B cell (primary cell): ENCODE measurements at regions not wholly inside any gene's neighbourhood (a gene's known extent, or its start where the extent isn't known, plus 50 kb on each side); places are given as distances from the start of the nearest gene placed in this dataset.

Experiments used
- ATAC-seq: fragments of 200-7000 bp; cut with Tn5 transposase; one replicate; pipeline ENCODE4 v1.10.0; 2021; ENCODE audit warnings: low read depth, mild to moderate bottlenecking, moderate number of reproducible peaks, moderate library complexity
- CTCF ChIA-PET: fragments of 350-600 bp; sonication (Branson Sonifier 250); formaldehyde crosslinking; loops from one replicate; lab custom pipeline; 2021; ENCODE audit warnings: antibody characterized with exemption, inconsistent platforms; lab: Charles Lee
- POLR2A ChIA-PET: fragments of 350-600 bp; sonication (Branson Sonifier 250); formaldehyde crosslinking; loops from one replicate; lab custom pipeline; 2021; ENCODE audit warnings: antibody characterized with exemption; lab: Charles Lee
- DNase-seq: peaks from one replicate; pipeline ENCODE4 v3.0.0; 2013
- H2AFZ ChIP-seq: 2 replicates; pipeline ENCODE4 v1.6.1; 2012; ENCODE audit warnings: mild to moderate bottlenecking, low read depth, low read length; ENCODE audit not compliant: insufficient read depth, poor library complexity, severe bottlenecking
- H3K27ac ChIP-seq, 2 donors: 1 replicate in 1 of 2; 2 replicates in 1 of 2; pipeline ENCODE4 v1.5.1; 2012 to 2013; ENCODE audit warnings: low read length in 2 of 2, mild to moderate bottlenecking in 2 of 2, moderate library complexity in 1 of 2
- H3K27me3 ChIP-seq, 4 experiments: fragments of 200-600 bp in 1 of 4; sonication (generic) in 1 of 4; replicated peaks in 1 of 4; 1 replicate in 2 of 4; 2 replicates in 2 of 4; pipeline versions ENCODE4 v1.6.1 to v1.7.0; 2013 to 2016; ENCODE audit warnings: low read length in 3 of 4, mild to moderate bottlenecking in 2 of 4, mixed read lengths in 1 of 4, moderate library complexity in 1 of 4; ENCODE audit not compliant: insufficient read depth in 4 of 4, control insufficient read depth in 3 of 4; ENCODE audit errors: control extremely low read depth in 1 of 4
- H3K36me3 ChIP-seq, 2 experiments: replicated peaks in 1 of 2; 1 replicate in 1 of 2; 2 replicates in 1 of 2; pipeline versions ENCODE4 v1.6.1 to v1.7.1; 2013; ENCODE audit warnings: low read length in 1 of 2; ENCODE audit not compliant: insufficient read depth in 2 of 2, control insufficient read depth in 1 of 2; ENCODE audit errors: control extremely low read depth in 1 of 2, extremely low read depth in 1 of 2
- H3K4me1 ChIP-seq, 2 donors: fragments of 200-600 bp in 1 of 2; sonication (generic) in 1 of 2; 1 replicate in 1 of 2; 2 replicates in 1 of 2; pipeline versions ENCODE4 v1.5.1 to v1.6.1; 2013 to 2017; ENCODE audit warnings: low read length in 2 of 2; ENCODE audit not compliant: control insufficient read depth in 2 of 2, insufficient read depth in 2 of 2
- H3K4me2 ChIP-seq: replicated peaks from 2 replicates; pipeline ENCODE3; 2012; ENCODE audit warnings: mild to moderate bottlenecking, low read depth, low read length; ENCODE audit not compliant: poor library complexity, severe bottlenecking
- H3K4me3 ChIP-seq, 5 experiments: fragments of 200-600 bp in 1 of 5; sonication (generic) in 1 of 5; 1 replicate in 3 of 5; 2 replicates in 2 of 5; pipeline versions ENCODE4 v1.5.1 to v1.7.0; 2011 to 2016; ENCODE audit warnings: low read length in 4 of 5, mild to moderate bottlenecking in 4 of 5, low read depth in 2 of 5, control low read depth in 1 of 5, moderate library complexity in 1 of 5; ENCODE audit not compliant: insufficient read depth in 1 of 5; ENCODE audit errors: control extremely low read depth in 1 of 5, extremely low read depth in 1 of 5
- H3K79me2 ChIP-seq: fragments of 200-600 bp; sonication (generic); one replicate; pipeline ENCODE4 v1.6.0; 2016; ENCODE audit warnings: low read length; ENCODE audit not compliant: control insufficient read depth, insufficient read depth
- H3K9ac ChIP-seq: fragments of 200-600 bp; sonication (generic); 2 replicates; pipeline ENCODE4 v1.6.1; 2017; ENCODE audit warnings: mild to moderate bottlenecking, low read length, moderate library complexity
- H3K9me3 ChIP-seq, 3 donors: one replicate each; pipeline versions ENCODE4 v1.6.1 to v1.7.1; 2013; ENCODE audit warnings: low read length in 2 of 3; ENCODE audit not compliant: control insufficient read depth in 2 of 3, insufficient read depth in 1 of 3; ENCODE audit errors: control extremely low read depth in 1 of 3
- H4K20me1 ChIP-seq: 2 replicates; pipeline ENCODE4 v1.6.0; 2012; ENCODE audit warnings: mild to moderate bottlenecking, low read length; ENCODE audit not compliant: insufficient read depth, control insufficient read depth, poor library complexity, severe bottlenecking
- H3K27ac Mint-ChIP-seq: one replicate; pipeline ENCODE4 v1.8.0; 2021; ENCODE audit warnings: mixed read lengths
- H3K27me3 Mint-ChIP-seq: one replicate; pipeline ENCODE4 v1.8.0; 2021; ENCODE audit warnings: mixed read lengths
- H3K4me1 Mint-ChIP-seq: one replicate; pipeline ENCODE4 v1.8.0; 2021; ENCODE audit warnings: mixed read lengths
- H3K4me3 Mint-ChIP-seq: one replicate; pipeline ENCODE4 v1.8.0; 2021; ENCODE audit warnings: mixed read lengths
- H3K9me3 Mint-ChIP-seq: one replicate; pipeline ENCODE4 v1.8.0; 2022; ENCODE audit warnings: mixed read lengths; ENCODE audit not compliant: insufficient read depth
- CTCF ChIP-seq: fragments of 200-600 bp; IDR thresholded peaks from one replicate; pipeline ENCODE4 v1.8.0; 2022; ENCODE audit warnings: antibody characterized with exemption, mild to moderate bottlenecking
- EZH2 ChIP-seq: IDR thresholded peaks from 2 replicates; pipeline ENCODE4 v1.6.1; 2012; ENCODE audit warnings: borderline replicate concordance, low read depth, mild to moderate bottlenecking, moderate library complexity, low read length; ENCODE audit not compliant: insufficient read depth, poor library complexity, severe bottlenecking
- WGBS: methylation state at CpG from one replicate; pipeline ENCODE4 v1.1.5; 2013; ENCODE audit warnings: missing lambda C conversion rate; ENCODE audit not compliant: insufficient coverage; 5-methylcytosine and 5-hydroxymethylcytosine counted together
- intact Hi-C: fragments of 100-400 bp; cut with micrococcal nuclease; formaldehyde crosslinking; loops from one replicate; pipeline ENCODE4 v1.10.0; 2022

GRCh38 chr1:38253314-38253713, 206.7 kb upstream of the POU3F1 start:
- Histone ChIP-seq H3K4me2 (no peak overlapping the region), H3K27ac (no peak overlapping the region), H3K79me2 (no peaks in the 10 kb centered on the region), H4K20me1 (no peaks in the 10 kb centered on the region), H3K9ac (no peak overlapping the region), H3K4me3 (no peak overlapping the region), H3K36me3 (no peaks in the 10 kb centered on the region), H3K9me3 (no peaks in the 10 kb centered on the region), H3K4me1 (no peaks in the 10 kb centered on the region), H2AFZ (no peak overlapping the region), H3K27me3 (peaks cover 0 to 2% (median 0%) of the 10 kb centered on the region in 4 experiments)
- no peak overlapping the region for H3K27ac Mint-ChIP-seq
- H3K4me3 Mint-ChIP-seq, result no peak overlapping the region
- no peak for DNase-seq
- TF ChIP-seq CTCF, result no peak
- H3K4me1 Mint-ChIP-seq, result no peaks in the 10 kb centered on the region
- ChIA-PET CTCF (no interaction called here), POLR2A (no interaction called here)
- intact Hi-C loops, result no loop called here
- ATAC-seq, result no peak
- peaks cover 37% of the 10 kb centered on the region for H3K27me3 Mint-ChIP-seq
- 100% methylated on average over 1 of the region's 2 CpGs for WGBS
- H3K9me3 Mint-ChIP-seq, result no peaks in the 10 kb centered on the region

GRCh38 chr1:38250356-38250755, 203.8 kb upstream of the POU3F1 start:
- WGBS, result 92% methylated on average over 3 of the region's 3 CpGs
- Histone ChIP-seq H3K36me3 (no peaks in the 10 kb centered on the region), H3K27ac (no peak overlapping the region), H3K9me3 (no peaks in the 10 kb centered on the region), H3K4me1 (no peaks in the 10 kb centered on the region), H3K79me2 (no peaks in the 10 kb centered on the region), H3K9ac (no peak overlapping the region), H2AFZ (no peak overlapping the region), H4K20me1 (no peaks in the 10 kb centered on the region), H3K4me2 (no peak overlapping the region), H3K27me3 (peaks cover 0 to 6% (median 1%) of the 10 kb centered on the region in 4 experiments), H3K4me3 (no peak overlapping the region)
- ATAC-seq (no peak), DNase-seq (no peak)
- ChIA-PET CTCF (no interaction called here), POLR2A (no interaction called here)
- Mint-ChIP-seq H3K4me1 (no peaks in the 10 kb centered on the region), H3K4me3 (no peak overlapping the region), H3K9me3 (no peaks in the 10 kb centered on the region), H3K27me3 (peaks cover 37% of the 10 kb centered on the region), H3K27ac (no peak overlapping the region)
- TF ChIP-seq CTCF (no peak), EZH2 (no peak)
- intact Hi-C loops, result no loop called here
